GM19351 (cell line): ENCODE measurements at regions not wholly inside any gene's neighbourhood (a gene's known extent, or its start where the extent isn't known, plus 50 kb on each side); places are given as distances from the start of the nearest gene placed in this dataset.

Experiments
- ATAC-seq: cut with Tn5 transposase; IDR thresholded peaks from one replicate; pipeline ENCODE4 v1.9.1; 2021; ENCODE audit warnings: mild to moderate bottlenecking, moderate library complexity; ENCODE audit not compliant: unreplicated experiment

DNA sequence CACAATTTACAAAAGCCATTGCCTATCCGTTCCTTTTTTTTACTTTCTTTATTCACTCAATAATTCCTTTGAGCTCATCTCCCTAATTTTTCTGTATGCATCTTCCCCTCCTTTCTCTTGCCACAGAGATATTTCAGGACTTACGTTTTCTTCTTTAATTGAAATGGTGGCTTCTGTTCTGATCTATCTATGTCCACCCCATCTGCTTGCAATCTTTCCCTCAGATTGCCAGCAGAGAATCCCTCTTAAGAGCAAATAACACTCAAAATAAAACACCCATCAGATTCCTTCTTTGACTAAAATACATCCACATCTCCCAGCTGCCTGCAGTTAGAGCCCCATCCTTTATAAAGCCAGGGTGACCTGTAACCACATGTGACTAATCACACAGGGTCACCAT lies 478.6 kb downstream of the EFNB2 start:
- no peak for ATAC-seq

- no peak for ATAC-seq
These were observed 483.2 kb downstream of the EFNB2 start for GRCh38 chr13:106052200-106052767.

DNA sequence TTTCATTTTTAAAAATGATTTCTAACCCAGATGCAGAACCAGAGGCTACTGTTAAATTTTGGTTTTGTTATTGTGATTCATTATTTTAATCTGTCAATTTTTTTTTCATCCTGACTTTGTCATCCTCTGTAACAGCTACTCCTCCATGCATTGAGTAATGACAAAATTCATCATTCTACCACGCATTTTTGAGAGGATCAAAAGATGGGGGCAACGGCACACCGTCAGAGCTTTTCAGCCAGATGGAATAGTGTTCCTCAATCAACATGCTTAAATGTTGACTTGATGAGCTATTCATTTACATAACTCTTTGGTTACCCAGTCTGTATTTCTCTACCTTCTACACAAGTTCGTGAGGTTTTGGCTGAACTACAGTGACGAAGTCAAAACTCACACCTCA lies 486.3 kb downstream of the EFNB2 start:
- ATAC-seq = no peak

DNA sequence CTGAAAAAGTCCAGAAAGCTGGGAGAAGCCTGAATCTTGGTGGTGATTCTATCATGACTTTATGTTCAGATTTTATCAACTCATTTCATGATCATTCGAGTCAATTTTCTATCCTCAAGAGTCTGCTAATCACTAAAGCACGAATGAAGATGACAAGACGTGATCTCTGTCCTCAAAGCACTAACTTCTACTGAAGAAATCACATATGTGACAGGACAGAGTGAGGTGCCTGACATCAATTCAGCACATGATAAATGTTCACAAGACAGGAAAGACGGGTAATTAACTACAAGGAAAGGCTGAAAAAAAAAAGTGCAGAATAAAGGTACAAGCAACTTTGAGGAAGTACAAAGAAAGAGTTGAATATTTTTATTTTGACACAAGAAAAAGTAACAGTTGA lies 487.1 kb downstream of the EFNB2 start:
- ATAC-seq = no peak

- no peak for ATAC-seq
These were observed 487.6 kb downstream of the EFNB2 start for GRCh38 chr13:106047859-106048258.

DNA sequence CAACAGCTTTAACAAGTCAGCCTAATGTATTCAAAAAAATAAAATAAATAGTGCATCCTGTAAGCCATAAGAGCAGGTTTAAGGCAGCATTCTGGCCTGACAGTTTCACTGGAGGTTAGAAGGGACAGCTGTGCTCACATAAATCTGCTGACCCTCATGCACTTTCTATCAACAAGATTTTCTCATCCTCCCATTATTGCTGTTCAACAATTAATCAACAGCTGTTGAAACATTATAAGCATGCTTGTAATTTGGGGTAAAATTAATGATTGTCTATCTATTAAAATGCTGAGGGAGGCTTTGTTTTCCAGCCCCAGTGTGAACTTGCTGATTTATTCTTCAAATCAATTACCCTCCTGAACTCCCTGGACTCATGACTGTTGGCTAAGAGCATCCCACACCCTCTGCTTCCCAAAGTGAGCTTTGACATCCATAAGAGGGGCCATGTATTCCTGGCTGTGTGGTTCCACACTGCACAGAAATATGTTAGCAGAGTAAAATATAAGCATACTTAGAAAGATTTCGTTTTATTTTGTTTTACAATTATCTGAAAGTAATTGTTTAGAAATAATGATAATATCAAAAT lies 492.4 kb downstream of the EFNB2 start:
- no peak for ATAC-seq

DNA sequence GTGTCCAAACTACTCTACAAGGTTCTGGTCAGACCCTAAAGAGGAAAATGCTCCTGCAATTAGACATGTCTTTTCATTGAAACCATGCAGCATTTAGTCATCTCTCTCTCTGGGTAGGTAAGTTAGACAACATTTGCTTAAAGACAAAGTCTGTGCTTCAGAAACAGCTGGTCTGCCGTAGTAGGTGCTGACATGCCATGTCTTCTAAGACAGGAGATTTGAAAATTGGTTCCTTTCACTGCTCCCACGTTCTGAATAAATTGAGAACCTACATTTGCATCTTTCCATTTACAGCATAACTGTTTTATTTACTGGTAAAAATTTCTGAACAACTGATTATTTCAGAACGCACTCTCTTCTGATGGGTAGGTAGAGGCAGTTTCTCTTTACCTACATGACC lies 494.0 kb downstream of the EFNB2 start:
- no peak for ATAC-seq

- no peak for ATAC-seq
These were observed 496.7 kb downstream of the EFNB2 start for GRCh38 chr13:106038752-106039151.

GRCh38 chr13:106036870-106037269 lies 498.6 kb downstream of the EFNB2 start:
- no peak for ATAC-seq

- ATAC-seq = no peak
These were observed 501.3 kb downstream of the EFNB2 start for GRCh38 chr13:106034201-106034600.

- no peak for ATAC-seq
These were observed 501.8 kb downstream of the EFNB2 start for GRCh38 chr13:106033659-106034058.

- no peak for ATAC-seq
These were observed 503.0 kb downstream of the EFNB2 start for GRCh38 chr13:106032441-106032840.

- no peak for ATAC-seq
These were observed 505.7 kb downstream of the EFNB2 start for GRCh38 chr13:106029676-106030290.

- ATAC-seq = no peak
These were observed 506.6 kb downstream of the EFNB2 start for GRCh38 chr13:106028911-106029310.

GRCh38 chr13:106011600-106011999 lies 523.9 kb downstream of the EFNB2 start:
- no peak for ATAC-seq

GRCh38 chr13:106010836-106011235 lies 524.6 kb downstream of the EFNB2 start:
- no peak for ATAC-seq

GRCh38 chr13:106008540-106008939 lies 526.9 kb downstream of the EFNB2 start:
- ATAC-seq = no peak

- ATAC-seq = no peak
These were observed 528.3 kb downstream of the EFNB2 start for GRCh38 chr13:106007156-106007555.

DNA sequence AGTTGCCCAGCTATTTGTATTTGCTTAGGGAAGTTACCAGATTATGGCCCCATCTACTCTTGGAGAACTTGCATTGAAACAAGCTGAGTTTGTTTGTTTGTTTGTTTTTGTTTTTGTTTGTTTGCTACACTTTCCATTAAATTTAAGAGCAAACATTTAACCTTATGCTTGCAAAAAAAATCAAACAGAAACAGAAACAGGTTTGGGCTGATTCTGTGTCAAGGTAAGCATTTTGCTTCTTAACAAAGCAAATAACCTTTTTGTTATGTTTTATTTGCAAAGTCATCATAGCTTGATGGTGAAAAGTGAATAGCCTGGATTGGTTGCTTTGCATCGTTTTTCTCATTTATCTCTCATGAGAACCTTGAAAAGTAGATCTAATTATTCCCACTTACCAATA lies 531.8 kb downstream of the EFNB2 start:
- no peak for ATAC-seq

- ATAC-seq = no peak
These were observed 534.0 kb downstream of the EFNB2 start for GRCh38 chr13:106001443-106001842.

DNA sequence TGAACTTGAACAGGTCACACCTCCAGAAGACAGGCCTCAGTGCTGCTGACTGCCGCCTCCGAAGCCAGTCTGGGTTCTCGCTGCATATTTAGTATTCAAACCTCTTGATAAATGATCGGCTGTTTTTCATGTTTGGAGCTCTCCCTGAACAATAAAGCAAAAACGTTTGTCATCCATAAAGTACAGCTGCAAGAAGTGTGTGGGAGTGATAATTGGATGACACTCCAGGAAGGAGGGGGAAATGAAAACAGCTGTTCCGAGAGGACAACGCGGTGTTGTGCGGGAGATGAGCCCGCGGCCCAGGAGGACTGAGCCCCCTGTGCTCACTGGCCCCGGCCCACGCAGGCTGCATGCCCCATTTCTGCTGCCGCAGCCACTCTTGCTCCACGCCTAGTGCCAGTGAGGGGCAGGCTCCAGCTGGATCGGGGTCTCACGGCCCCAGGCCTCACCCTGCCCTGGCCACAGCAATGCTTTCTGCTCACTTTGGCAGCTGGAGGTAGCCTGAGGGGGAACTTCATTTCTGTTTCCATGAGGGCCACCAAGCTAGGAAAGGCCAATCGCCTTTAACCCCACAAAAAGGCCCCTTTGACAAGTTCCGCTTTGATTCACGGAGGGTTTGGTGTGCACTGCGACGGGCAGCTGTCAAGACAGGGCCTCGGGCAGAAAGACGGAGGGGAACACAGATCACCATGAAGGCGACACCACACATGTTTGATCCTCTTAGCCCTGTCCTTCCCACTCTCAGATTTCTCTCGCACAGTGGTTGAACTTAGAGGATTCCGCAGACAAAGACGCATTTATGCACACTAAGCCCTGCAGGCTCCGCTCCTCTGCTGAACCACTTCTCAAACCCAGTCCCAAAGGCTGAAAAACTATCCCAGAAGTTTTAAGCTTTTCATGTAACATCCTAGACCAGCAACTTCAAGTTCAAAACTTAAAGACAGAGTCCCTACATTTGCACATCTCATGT lies 537.6 kb downstream of the EFNB2 start:
- no peak for ATAC-seq
